Caco-2 (cell line): ENCODE measurements at regions not wholly inside any gene's neighbourhood (a gene's known extent, or its start where the extent isn't known, plus 50 kb on each side); places are given as distances from the start of the nearest gene placed in this dataset.

ENCODE experiments used
- BruUV-seq: library from RNA; stranded (reverse); fragments of 400-500 nt; replicated peaks from 2 replicates; lab custom pipeline; 2021; lab: Mats Ljungman, UMichigan
- CTCF ChIA-PET: fragments of 300-600 bp; sonication (Branson Sonifier 250); formaldehyde crosslinking; loops from one replicate; lab custom pipeline; 2022; ENCODE audit warnings: antibody characterized with exemption; lab: Charles Lee
- POLR2A ChIA-PET: fragments of 300-600 bp; sonication (Branson Sonifier 250); formaldehyde crosslinking; loops from one replicate; lab custom pipeline; 2022; ENCODE audit warnings: antibody characterized with exemption; lab: Charles Lee
- DNase-seq, 2 experiments: peaks; one replicate each; pipeline versions ENCODE4 v3.0.0 to v3.0.0-alpha.2; 2020 to 2022
- H3K27me3 ChIP-seq: replicated peaks from 2 replicates; pipeline ENCODE4 v1.6.0; 2011; ENCODE audit warnings: low read length; ENCODE audit not compliant: control insufficient read depth, insufficient read depth
- H3K36me3 ChIP-seq: 2 replicates; pipeline ENCODE4 v1.5.1; 2011; ENCODE audit warnings: low read length; ENCODE audit not compliant: control insufficient read depth, insufficient read depth
- H3K4me1 ChIP-seq: fragments of 250-450 bp; sonication (Bioruptor Pico); 2 replicates; pipeline ENCODE4 v1.5.1; 2020; ENCODE audit warnings: mild to moderate bottlenecking
- H3K4me3 ChIP-seq: 2 replicates; pipeline ENCODE4 v1.5.1; 2011; ENCODE audit warnings: low read depth, mild to moderate bottlenecking, control low read depth, low read length
- H3K9me3 ChIP-seq: fragments of 250-450 bp; sonication (Bioruptor Pico); 2 replicates; pipeline ENCODE4 v1.5.1; 2020; ENCODE audit warnings: mild to moderate bottlenecking, moderate library complexity
- H3K27ac Mint-ChIP-seq: one replicate; pipeline ENCODE4 v1.8.0; 2022; ENCODE audit warnings: mixed read lengths; ENCODE audit not compliant: unreplicated experiment
- H3K27me3 Mint-ChIP-seq: one replicate; pipeline ENCODE4 v1.8.0; 2022; ENCODE audit warnings: mixed read lengths; ENCODE audit not compliant: insufficient read depth, unreplicated experiment
- H3K36me3 Mint-ChIP-seq: one replicate; pipeline ENCODE4 v1.8.0; 2022; ENCODE audit warnings: mild to moderate bottlenecking, mixed read lengths; ENCODE audit not compliant: insufficient read depth, unreplicated experiment
- H3K4me1 Mint-ChIP-seq: one replicate; pipeline ENCODE4 v1.8.0; 2022; ENCODE audit warnings: low read depth, mixed read lengths; ENCODE audit not compliant: unreplicated experiment
- H3K4me3 Mint-ChIP-seq: one replicate; pipeline ENCODE4 v1.8.0; 2022; ENCODE audit warnings: mild to moderate bottlenecking, moderate library complexity, mixed read lengths; ENCODE audit not compliant: unreplicated experiment
- H3K9me3 Mint-ChIP-seq: one replicate; pipeline ENCODE4 v1.8.0; 2022; ENCODE audit warnings: mixed read lengths; ENCODE audit not compliant: unreplicated experiment
- intact Hi-C: fragments of 100-400 bp; cut with micrococcal nuclease; formaldehyde crosslinking; loops from one replicate; pipeline ENCODE4 v1.10.0; 2022; ENCODE audit not compliant: unreplicated experiment
- TF ChIP-seq, protein P1 (sequence below), 2 experiments: fragments of 200-600 bp in 1 of 2; IDR thresholded peaks; 1 replicate in 1 of 2; 2 replicates in 1 of 2; pipeline versions ENCODE4 v1.5.1 to v1.8.0; 2011 to 2022; ENCODE audit warnings: antibody characterized with exemption in 1 of 2, control low read depth in 1 of 2, inconsistent platforms in 1 of 2, low read depth in 1 of 2, low read length in 1 of 2, mild to moderate bottlenecking in 1 of 2, moderate library complexity in 1 of 2; ENCODE audit not compliant: insufficient read depth in 1 of 2, severe bottlenecking in 1 of 2, unreplicated experiment in 1 of 2

GRCh38 chr10:91569522-91569921 is 63.3 kb downstream of the PPP1R3C start:
- ChIA-PET POLR2A (no interaction called here), CTCF (no interaction called here)
- TF ChIP-seq, protein P1, sequence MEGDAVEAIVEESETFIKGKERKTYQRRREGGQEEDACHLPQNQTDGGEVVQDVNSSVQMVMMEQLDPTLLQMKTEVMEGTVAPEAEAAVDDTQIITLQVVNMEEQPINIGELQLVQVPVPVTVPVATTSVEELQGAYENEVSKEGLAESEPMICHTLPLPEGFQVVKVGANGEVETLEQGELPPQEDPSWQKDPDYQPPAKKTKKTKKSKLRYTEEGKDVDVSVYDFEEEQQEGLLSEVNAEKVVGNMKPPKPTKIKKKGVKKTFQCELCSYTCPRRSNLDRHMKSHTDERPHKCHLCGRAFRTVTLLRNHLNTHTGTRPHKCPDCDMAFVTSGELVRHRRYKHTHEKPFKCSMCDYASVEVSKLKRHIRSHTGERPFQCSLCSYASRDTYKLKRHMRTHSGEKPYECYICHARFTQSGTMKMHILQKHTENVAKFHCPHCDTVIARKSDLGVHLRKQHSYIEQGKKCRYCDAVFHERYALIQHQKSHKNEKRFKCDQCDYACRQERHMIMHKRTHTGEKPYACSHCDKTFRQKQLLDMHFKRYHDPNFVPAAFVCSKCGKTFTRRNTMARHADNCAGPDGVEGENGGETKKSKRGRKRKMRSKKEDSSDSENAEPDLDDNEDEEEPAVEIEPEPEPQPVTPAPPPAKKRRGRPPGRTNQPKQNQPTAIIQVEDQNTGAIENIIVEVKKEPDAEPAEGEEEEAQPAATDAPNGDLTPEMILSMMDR (IDR thresholded peaks at IDR 0.05; ENCODE audit: insufficient read depth in 1 of 2, low read depth in 1 of 2, low read length in 1 of 2, severe bottlenecking in 1 of 2, unreplicated experiment in 1 of 2): no peak
- no peak overlapping the region for H3K4me3 ChIP-seq
- Mint-ChIP-seq H3K36me3 (no peaks in the 10 kb centered on the region), H3K4me3 (no peak overlapping the region), H3K27ac (no peak overlapping the region), H3K4me1 (no peaks in the 10 kb centered on the region), H3K27me3 (no peaks in the 10 kb centered on the region), H3K9me3 (peaks cover 10% of the 10 kb centered on the region)
- no TSS peak for BruUV-seq
- intact Hi-C loops: no loop called here
- peaks cover 5% of the 10 kb centered on the region; the same call in 1 of the 2 replicates for H3K9me3 ChIP-seq
- no peaks in the 10 kb centered on the region for H3K27me3 ChIP-seq
- no peaks in the 10 kb centered on the region for H3K4me1 ChIP-seq
- no peaks in the 10 kb centered on the region for H3K36me3 ChIP-seq
- no peak for DNase-seq

DNA sequence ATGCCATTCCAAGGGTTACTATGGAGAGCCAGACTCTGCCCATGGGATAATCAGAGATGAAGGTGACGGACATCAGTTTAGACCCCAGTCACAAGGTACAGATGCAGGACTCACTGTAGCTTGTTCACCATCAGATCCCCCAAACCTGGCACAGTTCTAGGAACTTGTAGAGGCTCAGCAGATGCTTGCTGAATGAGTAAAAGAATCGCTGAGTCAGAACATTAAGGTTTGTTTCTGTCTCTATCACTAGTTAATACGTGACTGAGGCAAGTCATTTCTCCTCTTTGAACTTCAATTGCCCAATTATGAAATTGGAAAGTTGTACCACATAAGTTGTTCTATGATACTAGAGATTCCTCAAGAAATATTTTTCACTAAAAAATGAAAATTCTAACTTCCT is 65.1 kb downstream of the PPP1R3C start:
- intact Hi-C loops: no loop called here
- H3K27me3 ChIP-seq: no peaks in the 10 kb centered on the region
- no peak overlapping the region for H3K4me3 Mint-ChIP-seq
- H3K9me3 ChIP-seq: peaks cover 5% of the 10 kb centered on the region; the same call in 1 of the 2 replicates
- CTCF ChIA-PET: no interaction called here
- H3K36me3 Mint-ChIP-seq: no peaks in the 10 kb centered on the region
- H3K4me3 ChIP-seq: no peak overlapping the region
- BruUV-seq: no TSS peak
- no peak overlapping the region for H3K27ac Mint-ChIP-seq
- no peaks in the 10 kb centered on the region for H3K27me3 Mint-ChIP-seq
- H3K4me1 Mint-ChIP-seq: no peaks in the 10 kb centered on the region
- POLR2A ChIA-PET: no interaction called here
- peaks cover 8% of the 10 kb centered on the region for H3K9me3 Mint-ChIP-seq
- no peaks in the 10 kb centered on the region for H3K36me3 ChIP-seq
- no peaks in the 10 kb centered on the region for H3K4me1 ChIP-seq
- DNase-seq: no peak
- TF ChIP-seq, protein P1 (IDR thresholded peaks at IDR 0.05; ENCODE audit: insufficient read depth in 1 of 2, low read depth in 1 of 2, low read length in 1 of 2, severe bottlenecking in 1 of 2, unreplicated experiment in 1 of 2): no peak

DNA sequence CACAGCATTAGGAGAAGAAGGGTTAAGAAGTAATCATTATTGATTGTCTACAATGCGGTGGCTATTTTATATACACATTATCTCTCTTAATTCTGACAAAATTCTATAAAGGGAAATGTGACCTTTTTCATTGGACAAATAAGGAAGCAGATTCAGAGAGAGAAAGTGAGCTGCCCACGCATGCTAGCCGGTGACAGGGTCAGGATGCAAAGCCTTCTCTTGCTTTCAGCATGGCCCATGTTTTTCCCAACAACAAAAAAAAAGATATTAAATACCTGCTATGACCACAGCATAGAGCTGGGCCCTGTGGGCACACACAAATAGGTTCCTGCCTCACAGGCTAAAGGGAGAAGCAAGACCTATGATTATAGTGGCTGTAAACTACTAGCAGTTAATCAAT is 66.8 kb downstream of the PPP1R3C start:
- no TSS peak for BruUV-seq
- TF ChIP-seq, protein P1 (IDR thresholded peaks at IDR 0.05; ENCODE audit: insufficient read depth in 1 of 2, low read depth in 1 of 2, low read length in 1 of 2, severe bottlenecking in 1 of 2, unreplicated experiment in 1 of 2): no peak
- H3K9me3 ChIP-seq: peaks cover 7% of the 10 kb centered on the region
- Mint-ChIP-seq H3K27ac (no peak overlapping the region), H3K4me3 (no peak overlapping the region), H3K4me1 (no peaks in the 10 kb centered on the region), H3K27me3 (no peaks in the 10 kb centered on the region), H3K36me3 (no peaks in the 10 kb centered on the region), H3K9me3 (peaks cover 10% of the 10 kb centered on the region)
- no peaks in the 10 kb centered on the region for H3K4me1 ChIP-seq
- H3K27me3 ChIP-seq: no peaks in the 10 kb centered on the region
- POLR2A ChIA-PET: no interaction called here
- CTCF ChIA-PET: no interaction called here
- intact Hi-C loops: no loop called here
- DNase-seq: no peak
- no peak overlapping the region for H3K4me3 ChIP-seq
- H3K36me3 ChIP-seq: no peaks in the 10 kb centered on the region
